IPS-15b (cell line): ENCODE measurements at regions not wholly inside any gene's neighbourhood (a gene's known extent, or its start where the extent isn't known, plus 50 kb on each side); places are given as distances from the start of the nearest gene placed in this dataset.

Experiments used
- H3K27me3 ChIP-seq: one replicate; pipeline ENCODE4 v1.6.1; 2013; ENCODE audit warnings: low read length; ENCODE audit not compliant: control insufficient read depth, insufficient read depth
- H3K36me3 ChIP-seq: one replicate; pipeline ENCODE4 v1.6.1; 2013; ENCODE audit warnings: low read length; ENCODE audit not compliant: control insufficient read depth, insufficient read depth
- H3K4me1 ChIP-seq: one replicate; pipeline ENCODE4 v1.6.1; 2013; ENCODE audit warnings: mild to moderate bottlenecking, low read length; ENCODE audit not compliant: control insufficient read depth, insufficient read depth
- H3K4me3 ChIP-seq: one replicate; pipeline ENCODE4 v1.5.1; 2013; ENCODE audit warnings: low read depth, low read length
- H3K9ac ChIP-seq: one replicate; pipeline ENCODE4 v1.6.1; 2013; ENCODE audit warnings: low read depth, mild to moderate bottlenecking, low read length
- H3K9me3 ChIP-seq: one replicate; pipeline ENCODE4 v1.6.1; 2013; ENCODE audit warnings: mild to moderate bottlenecking, low read length; ENCODE audit not compliant: control insufficient read depth, insufficient read depth

DNA sequence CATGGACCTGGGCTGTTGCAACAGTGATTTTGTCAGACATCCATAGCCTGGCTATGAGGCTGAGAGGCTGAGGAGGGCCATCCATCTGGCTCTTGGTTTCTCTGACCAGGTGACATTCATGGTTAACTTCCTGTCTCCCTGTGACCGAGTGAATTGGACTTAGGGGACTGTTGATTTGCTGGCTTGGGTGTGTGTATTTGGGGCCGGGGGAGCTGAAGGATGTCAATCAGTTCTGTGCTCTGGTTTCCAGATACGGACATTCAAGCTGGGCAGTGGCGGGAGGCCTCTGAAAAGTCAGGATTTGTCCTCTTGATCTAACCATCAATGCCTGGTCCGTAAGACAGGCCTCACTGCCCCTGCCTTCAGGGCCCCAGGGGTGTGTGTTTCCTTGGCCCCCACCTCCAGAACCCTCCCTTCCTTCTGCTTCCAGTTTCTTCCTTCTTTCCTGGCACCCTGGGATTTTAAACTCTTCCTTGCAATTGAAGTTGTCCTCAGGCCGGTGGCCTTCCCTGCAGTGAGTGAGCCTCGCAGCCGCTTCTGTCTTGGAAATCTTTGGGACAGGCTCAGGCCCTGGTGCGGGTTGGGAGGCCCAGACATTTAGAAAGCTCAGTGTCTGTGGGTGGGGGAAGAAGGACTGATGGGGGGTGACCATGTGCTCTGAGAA, 54.7 kb upstream of the HAAO start:
- Histone ChIP-seq H3K4me1 (no peaks in the 10 kb centered on the region), H3K9me3 (no peaks in the 10 kb centered on the region), H3K9ac (no peak overlapping the region), H3K27me3 (no peaks in the 10 kb centered on the region), H3K4me3 (no peak overlapping the region), H3K36me3 (no peaks in the 10 kb centered on the region)

DNA sequence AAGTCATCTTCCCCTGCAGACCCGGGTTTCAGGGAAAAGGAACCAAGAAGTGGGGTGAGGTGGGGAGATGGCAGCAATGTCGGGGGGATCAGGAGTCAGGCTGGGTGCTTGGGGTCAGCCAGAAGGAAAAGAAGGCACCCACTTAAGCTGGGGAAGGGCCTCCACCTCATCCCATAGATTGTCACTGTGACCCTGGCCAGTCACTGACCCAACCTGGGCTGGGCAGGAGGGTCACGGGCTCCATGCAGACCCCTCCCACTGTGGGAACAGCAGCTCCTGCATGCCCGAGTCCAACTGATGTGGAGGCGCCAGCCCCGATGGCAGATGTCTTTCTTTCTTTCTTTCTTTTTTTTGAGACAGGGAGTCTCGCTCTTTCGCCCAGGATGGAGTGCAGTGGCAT, 53.6 kb upstream of the HAAO start:
- H3K4me3 ChIP-seq = no peak overlapping the region
- H3K9me3 ChIP-seq = no peaks in the 10 kb centered on the region
- no peaks in the 10 kb centered on the region for H3K4me1 ChIP-seq
- no peaks in the 10 kb centered on the region for H3K36me3 ChIP-seq
- H3K27me3 ChIP-seq = no peaks in the 10 kb centered on the region
- H3K9ac ChIP-seq = no peak overlapping the region

DNA sequence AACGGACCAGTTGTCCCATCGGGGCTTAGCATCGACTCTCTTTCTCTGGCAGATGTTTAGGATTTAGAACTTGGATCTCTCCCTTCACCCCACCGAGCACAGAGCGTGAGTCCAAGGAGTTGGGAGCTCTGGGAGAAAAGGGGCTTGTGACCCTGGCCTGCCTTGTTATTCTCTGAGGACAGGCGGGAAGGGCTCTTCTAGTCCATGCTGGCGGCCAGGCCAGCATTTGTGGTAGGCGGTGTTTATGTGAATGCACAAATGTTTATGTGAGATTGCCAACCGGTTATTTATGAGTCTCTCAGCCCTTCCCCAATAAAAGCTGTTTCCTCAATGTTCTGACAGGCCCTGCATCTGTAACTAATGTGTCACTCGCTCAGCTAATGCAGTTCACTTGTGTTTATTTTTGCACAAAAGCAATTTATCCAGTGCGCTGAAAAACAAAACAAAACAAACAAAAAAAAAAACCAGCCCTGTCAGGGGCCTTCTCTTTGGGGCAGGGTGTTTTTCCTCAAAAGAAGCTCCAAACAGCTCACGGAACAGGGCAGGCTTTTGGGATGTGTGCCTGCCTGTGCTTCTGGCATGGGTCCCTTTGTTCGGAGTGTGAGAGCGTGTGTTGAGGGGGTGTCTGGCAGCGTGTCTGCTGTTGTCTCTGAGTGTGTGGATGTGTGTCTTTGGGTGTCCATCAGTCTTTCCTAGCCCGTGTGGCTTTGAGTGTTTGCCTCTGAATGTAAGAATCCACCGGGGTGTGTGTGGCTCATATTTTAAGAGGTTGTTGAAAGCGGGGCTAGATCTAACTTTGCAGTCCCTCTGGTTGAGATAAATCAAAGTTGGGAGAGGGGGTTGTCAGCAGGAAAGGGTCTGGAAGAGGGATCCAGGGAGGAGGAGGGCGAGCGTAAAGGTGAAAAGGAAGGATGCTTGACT, 52.8 kb upstream of the HAAO start:
- no peak overlapping the region for H3K9ac ChIP-seq
- H3K4me3 ChIP-seq = no peak overlapping the region
- no peaks in the 10 kb centered on the region for H3K4me1 ChIP-seq
- no peaks in the 10 kb centered on the region for H3K27me3 ChIP-seq
- no peaks in the 10 kb centered on the region for H3K9me3 ChIP-seq
- no peaks in the 10 kb centered on the region for H3K36me3 ChIP-seq

DNA sequence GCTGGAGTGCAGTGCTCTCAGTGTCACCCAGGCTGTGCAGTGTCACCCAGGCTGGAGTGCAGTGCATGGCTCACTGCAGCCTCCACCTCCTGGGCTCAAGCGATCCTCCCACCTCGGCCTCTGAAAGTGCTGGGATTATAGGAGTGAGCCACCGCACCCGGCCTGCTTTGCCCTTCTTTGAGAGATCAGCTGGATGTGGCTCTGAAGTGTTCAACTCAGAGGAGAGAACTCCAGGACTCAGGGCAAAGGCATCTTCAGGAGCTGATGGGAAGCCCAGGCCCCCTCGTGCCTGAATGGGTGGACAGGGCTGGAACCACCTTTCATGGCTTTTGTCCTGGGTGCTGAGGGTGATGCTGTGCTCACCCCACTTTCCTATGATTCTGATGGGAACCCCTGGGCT, 52.0 kb upstream of the HAAO start:
- H3K9me3 ChIP-seq = no peaks in the 10 kb centered on the region
- H3K36me3 ChIP-seq = no peaks in the 10 kb centered on the region
- H3K9ac ChIP-seq = no peak overlapping the region
- H3K27me3 ChIP-seq = no peaks in the 10 kb centered on the region
- H3K4me1 ChIP-seq = no peaks in the 10 kb centered on the region
- no peak overlapping the region for H3K4me3 ChIP-seq

DNA sequence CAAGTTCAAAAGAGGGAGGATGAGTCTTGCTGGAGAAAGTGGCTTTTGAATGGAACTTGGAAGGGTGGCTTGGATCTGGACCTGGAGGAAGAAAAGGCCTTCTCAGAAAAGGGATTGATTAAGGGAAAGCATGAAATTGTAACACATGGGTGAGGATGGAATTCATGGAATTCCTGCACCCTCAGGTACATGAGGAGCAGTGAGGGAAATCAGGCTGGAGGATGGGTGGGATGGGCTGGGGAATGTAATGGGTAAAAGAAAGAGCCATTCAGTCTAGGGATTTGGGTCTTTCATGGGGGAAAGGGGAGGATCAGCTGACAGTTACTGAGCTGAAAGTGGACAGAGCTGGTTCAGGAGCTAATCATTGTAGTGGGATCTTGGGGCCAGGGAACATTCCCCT, 51.2 kb upstream of the HAAO start:
- Histone ChIP-seq H3K4me3 (no peak overlapping the region), H3K9ac (no peak overlapping the region), H3K4me1 (no peaks in the 10 kb centered on the region), H3K27me3 (no peaks in the 10 kb centered on the region), H3K36me3 (no peaks in the 10 kb centered on the region), H3K9me3 (no peaks in the 10 kb centered on the region)

DNA sequence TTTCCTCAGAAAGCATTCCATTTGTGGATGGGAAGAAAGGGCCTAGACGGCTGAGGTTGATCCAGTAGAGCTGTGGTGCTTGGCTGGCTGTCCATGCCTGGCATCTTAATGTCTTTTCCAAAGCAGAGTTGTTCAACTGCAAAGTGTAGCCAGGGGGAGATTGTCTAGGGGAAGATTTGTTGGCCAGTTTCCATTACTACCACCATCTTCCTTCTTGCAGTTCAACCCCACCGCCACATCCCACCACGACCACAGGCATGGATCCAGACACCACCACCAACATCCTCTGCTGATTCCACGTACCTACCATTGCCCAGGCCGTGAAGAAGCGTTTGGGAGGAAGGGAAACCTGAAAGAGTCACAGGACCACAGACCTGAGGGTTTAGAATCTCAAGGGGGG, 50.7 kb upstream of the HAAO start:
- no peaks in the 10 kb centered on the region for H3K36me3 ChIP-seq
- no peaks in the 10 kb centered on the region for H3K4me1 ChIP-seq
- H3K27me3 ChIP-seq = no peaks in the 10 kb centered on the region
- no peak overlapping the region for H3K9ac ChIP-seq
- H3K4me3 ChIP-seq = no peak overlapping the region
- no peaks in the 10 kb centered on the region for H3K9me3 ChIP-seq

DNA sequence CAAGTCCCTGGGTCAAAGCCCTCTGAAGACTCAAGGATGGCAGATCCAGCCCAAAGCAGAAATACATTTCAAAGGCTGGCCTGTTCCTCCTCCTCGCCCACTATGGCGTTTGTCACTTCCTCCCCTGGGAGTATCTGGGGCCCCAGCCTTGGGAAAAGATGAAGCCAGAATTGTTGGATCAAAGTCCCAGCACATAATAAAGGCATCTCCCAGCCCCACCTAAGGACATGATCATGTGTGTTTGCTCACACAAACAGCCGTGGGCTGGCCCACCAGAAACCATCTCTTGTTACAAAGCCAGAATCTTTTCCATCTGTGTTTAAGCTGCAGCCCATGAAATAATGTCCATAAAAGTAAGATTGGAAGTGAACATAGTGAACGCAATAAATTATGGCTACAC, 50.1 kb upstream of the HAAO start:
- H3K27me3 ChIP-seq = no peaks in the 10 kb centered on the region
- H3K4me3 ChIP-seq = no peak overlapping the region
- H3K36me3 ChIP-seq = no peaks in the 10 kb centered on the region
- no peaks in the 10 kb centered on the region for H3K9me3 ChIP-seq
- no peaks in the 10 kb centered on the region for H3K4me1 ChIP-seq
- H3K9ac ChIP-seq = no peak overlapping the region
